HG03558 (cell line): ENCODE measurements at regions not wholly inside any gene's neighbourhood (a gene's known extent, or its start where the extent isn't known, plus 50 kb on each side); places are given as distances from the start of the nearest gene placed in this dataset.
A peak's percentile ranks its signal among the peaks of the same experiment; 100 is the strongest.

ENCODE experiments used
- ATAC-seq: cut with Tn5 transposase; IDR thresholded peaks from one replicate; pipeline ENCODE4 v1.9.1; 2021; ENCODE audit warnings: moderate number of reproducible peaks; ENCODE audit not compliant: unreplicated experiment; ENCODE audit errors: extremely low read depth

DNA sequence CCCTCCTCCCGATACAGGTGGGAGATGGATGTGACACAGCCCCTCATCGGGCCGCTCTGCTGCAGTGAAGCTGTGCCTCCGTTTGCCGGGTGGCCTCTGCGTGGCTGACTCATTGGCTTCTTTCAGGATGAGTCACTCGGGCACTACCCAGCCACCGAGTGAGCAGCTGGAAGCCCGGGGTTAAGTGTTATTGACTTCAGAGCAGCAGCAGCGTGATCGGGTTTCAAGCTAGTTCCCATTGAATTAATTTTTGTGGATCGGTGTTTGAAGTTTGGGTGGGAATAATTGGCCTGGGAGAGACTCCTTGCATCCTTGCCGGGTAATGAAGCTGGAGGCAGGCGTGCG lies 266.4 kb upstream of the IRX4 start:
- peak; percentile 56 for ATAC-seq

DNA sequence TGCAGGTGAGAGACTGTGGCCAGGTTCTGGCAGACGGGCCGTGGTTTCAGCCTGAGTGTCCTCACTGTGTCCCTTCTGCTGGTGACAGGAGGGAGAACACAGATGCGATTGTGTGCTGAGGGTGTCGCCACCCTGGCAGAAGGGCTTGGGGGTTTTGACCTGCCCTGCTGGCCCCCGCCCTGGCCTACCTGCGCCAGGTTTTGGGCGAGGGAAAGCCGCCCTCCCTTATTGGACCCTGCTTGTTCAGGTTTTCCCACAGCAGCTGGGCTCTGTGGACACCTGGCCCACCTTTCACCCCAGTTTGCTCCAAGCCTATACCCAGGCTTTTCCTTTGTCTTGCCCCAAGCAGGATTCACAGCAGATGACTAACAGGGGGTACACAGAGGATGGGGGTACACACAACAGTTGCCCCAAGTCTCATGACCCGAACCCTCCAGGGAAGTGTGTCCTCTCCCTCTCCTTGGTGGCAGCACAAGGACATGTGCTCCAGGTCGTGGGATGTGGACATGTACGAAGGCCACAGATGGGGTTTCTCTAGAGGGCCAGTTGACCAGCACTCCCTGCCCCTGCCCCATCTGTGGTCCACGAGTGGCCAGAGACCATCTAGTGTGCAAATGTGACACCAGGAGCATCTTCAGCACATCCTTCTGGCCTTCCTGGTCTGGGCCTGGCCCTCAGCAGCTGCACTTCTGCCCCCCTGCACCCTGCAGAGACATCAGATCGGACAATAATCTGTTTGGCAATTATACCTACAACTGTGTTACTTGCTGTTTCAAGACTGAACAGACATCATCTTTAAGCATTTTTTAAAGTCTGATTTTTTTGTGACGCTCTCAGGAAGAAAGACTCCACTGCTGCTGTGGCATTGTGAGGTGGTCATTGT lies 265.8 kb upstream of the IRX4 start:
- no peak for ATAC-seq

DNA sequence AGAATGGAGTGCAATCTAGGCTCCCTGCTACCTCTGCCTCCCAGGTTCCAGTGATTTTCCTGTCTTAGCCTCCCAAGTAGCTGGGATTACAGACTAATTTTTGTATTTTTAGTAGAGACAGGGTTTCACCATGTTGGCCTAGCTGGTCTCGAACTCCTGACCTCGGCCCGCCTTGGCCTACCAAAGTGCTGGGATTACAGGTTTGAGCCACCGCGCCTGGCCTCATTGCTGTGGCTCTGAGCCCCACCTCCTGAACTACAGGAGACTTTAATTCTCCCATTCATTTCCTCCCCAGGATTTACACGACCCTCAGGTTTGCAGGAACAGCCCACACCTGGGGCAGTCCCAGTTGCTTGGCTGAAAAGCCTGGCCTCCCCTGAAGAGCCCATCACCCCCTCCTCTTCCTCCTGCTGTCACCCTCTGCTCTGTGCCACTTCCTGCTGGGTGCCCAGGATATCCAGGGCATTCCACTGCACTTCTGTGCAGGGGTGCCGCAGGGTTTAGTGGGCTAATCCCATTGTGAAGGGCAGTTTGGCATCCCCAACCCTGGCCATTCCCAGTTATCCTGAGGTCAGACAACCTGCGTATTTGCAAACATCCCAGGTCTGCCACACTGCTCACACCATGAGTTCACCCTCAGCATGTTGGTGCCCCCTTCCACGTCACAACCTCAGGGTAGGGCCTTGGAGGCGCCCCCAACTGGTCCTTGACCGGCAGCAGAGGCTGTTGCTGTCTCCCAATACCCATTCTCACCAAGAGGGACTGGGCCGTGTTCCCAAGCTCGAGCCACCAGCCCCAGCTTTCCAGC lies 265.0 kb upstream of the IRX4 start:
- no peak for ATAC-seq

DNA sequence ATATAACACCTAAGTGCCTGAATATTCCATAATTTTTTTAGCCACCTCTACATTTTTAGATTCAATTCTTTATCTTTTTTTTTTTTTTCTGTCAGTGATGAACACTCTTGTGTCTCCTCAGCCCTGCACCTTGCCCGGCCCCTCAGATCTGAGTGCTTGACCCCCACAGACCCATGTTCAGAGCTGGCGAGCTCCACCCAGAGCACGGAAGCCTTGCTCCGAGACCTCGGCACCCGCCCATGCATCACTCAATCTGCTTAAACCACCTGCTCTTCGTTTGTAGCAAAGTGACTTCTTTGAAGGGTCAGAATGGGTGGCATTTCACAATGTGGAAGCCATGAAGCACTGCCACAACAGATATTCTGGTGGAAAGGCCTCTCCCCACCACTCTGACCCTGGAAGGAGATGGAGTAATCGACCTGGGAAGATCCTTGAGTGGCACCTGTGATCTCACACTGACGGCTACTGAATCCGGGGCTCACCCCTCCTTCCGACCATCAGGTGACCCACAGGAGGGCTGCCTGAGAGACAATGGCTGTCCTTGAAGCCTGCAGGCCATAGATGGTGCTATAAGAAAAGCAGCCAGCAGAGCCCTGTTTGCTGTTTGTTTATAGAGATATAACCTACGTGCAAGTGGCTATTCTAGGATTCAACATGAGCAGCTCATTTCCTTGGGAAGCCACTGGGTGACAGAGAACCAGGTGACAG lies 261.1 kb upstream of the IRX4 start:
- ATAC-seq, result no peak

DNA sequence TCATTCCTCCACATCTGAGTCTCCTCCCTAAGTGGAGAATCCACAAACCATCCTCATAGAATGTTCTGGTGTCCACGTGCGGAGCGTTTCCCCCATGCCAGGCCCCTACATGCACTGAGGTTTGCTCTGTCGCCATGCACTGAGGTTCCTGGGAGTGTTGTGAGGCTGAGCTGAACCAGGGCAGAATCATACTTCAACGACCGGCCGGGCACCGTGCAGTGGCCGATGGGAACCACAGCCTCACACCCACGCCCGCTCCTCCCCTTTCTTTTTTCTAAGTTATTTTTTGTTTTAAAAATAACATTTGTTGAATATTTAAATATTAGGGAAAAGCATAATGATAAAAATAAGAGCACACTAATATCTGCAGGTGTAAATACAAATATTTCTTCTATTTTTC lies 260.4 kb upstream of the IRX4 start:
- no peak for ATAC-seq

DNA sequence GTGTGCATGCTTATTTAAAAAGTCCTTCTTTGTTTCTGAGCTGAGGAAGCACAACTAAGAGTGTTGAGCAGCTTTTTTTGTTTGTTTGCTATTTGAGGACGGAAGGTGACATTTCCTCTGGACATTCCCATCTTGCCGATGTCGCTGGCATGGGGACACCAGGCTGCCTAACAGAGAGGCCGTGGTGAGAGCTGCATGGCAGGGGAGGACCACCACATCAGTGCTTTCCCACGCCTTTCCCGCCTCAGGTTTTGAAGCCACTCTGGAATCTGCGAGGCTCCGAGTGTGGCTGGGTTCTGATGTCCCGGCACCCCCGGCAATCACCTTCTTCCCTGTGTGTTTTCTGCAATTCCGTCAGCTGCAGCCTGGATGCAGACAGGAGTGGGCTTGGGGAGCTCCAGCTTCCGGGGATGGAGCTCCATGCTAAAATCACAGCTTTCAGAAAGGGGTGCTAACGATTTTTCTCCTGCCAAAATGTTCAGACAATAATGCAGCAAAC lies 259.8 kb upstream of the IRX4 start:
- no peak for ATAC-seq

DNA sequence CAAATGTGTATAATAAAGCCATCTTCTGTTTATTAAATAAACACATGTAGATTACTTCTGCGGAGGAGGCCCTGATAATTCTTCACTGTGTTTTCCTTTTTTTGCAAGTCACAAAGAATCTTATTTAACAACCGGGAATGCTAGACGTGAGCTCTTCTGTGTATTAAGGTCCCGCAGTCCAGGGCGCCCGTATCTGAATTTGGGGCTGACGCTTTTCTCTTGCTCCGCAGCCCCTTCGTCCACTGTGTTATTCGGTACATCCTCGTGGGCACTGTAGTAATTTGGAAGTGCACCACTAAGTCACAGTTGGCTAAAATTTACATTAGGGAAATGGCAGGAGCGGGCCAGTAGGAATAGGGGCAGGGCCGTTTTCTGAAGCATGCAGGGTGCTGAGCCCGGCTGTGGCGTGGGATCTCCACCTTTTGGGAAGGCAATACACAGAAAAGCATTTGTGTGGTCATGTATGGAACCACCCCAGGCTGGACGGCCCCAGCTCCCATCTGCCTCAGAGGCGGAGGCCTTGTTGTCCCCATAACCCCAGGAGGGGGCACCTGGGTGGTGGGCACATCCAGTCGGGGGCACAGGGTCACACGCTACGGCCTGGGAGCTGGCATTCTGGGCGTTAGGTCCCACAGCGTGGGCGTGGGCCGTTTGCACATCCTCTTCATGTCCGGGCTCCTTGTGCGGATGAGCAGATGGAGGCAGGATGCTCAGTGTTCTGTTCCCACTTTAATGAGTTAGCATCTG lies 258.7 kb upstream of the IRX4 start:
- no peak for ATAC-seq

DNA sequence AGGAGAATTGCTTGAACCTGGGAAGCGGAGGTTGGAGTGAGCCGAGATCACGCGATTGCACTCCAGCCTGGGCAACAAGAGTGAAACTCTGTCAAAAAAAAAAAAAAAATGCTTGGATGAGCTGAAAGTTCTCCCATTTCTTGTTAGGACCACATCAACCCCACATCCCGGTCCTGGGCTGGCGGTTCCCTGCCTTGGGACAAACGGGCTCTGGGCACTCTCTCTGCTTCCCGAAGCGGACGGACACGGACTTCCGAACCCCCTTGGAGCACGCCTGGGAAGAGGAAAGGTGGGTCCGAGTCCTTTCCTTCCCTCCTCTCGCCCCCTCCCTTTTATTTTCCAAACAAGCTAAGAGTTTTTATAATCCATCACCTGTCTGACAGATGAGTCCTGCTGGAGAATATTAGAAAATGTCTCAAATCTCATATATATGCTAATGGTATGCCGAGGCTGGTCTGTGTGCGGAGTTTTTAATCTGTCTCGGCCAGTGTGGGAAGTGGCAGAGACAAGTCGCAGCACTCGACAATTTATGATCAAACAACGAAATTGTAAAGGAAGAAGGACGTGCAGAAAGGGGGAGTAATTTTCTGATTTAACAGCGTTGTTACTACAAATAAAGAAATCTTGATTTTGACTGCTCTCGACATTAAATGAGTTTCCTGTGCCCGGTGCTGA lies 257.9 kb upstream of the IRX4 start:
- ATAC-seq, result no peak

DNA sequence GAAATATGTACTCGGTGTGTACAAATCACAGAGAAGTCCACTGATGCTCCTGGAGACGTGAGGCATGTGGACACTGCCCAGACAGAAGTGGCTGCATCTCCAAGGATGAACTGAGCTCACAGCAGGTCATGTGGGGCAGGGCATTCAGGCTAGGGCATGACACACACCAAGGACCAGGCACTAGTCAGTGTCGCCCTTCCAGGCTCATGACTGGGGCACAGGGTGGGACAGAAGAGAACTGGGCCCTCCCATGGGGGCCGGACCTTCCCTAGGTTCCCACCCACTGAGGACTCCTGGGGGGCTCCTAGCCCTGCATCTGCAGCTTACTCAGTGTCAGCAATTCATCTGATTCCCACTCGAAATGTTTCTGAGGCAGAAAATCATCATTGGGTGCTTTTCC lies 256.8 kb upstream of the IRX4 start:
- no peak for ATAC-seq

DNA sequence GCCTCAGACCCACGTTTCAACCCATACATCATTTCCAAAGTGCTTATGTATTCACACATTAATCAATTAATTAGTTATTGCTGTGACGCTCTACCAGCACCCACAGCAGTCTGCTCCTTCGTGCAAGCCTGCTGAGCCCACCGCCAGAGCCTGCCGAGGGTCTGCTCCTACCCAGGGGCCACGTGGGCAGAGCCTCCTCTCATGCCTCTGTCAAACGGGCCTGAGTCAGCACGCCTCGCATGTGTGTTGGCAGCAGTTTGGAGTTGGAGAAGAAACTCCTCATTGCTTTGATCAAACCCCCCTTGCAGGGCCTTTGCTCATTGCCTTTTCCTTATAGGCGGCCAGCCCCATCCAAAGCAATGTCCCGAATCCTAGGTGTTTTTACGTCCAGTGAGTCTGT lies 256.2 kb upstream of the IRX4 start:
- ATAC-seq, result no peak

DNA sequence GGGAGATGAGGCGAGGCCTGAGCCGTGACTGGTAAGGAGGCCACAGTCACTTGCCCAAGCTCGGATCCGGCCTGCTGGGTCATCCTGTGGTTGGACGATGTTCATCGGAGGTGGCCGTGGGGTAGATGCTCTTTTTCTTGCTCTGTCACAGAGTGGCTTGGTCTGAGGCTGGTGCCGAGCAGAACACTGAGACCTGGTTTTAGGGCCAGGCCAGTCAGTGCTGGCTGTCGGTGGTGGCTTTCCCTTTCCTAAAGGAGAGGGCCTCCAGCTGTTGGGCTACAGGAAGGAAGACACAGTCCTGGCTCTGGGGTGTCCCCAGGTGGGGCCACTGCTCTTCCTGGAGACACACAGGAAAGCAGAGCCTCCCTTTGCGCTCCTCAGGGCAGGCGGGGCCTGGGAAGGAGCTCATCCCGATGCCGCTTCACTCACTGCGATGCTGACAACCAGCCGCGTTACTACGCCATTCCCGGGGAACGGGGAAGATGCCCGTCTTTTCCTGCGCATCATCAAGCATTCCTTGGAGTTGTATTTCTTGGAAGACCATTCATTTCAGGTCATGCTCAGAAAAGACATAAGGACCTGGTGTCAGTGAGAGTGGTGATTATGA lies 254.8 kb upstream of the IRX4 start:
- no peak for ATAC-seq

DNA sequence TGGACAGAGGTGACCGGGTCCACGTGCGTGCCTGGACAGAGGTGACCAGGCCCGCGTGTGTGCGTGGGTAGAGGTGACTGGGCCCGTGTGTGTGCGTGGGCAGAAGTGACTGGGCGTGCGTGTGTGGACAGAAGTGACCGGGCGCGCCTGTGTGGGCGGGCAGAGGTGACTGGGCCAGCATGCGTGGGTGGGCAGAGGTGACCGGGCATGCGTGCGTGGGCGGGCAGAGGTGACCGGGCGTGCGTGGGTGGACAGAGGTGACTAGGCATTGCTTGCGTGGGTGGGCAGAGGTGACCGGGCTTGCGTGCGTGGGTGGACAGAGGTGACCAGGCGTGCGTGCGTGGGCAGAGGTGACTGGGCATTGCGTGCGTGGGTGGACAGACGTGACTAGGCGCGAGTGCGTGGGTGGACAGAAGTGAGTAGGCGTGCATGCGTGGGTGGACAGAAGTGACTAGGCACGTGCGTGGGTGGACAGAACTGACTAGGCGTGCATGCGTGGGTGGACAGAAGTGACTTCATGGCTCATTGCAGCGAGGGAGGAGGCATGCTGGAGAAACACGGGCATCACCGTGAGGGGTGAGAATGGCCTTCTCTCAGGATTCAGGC lies 254.1 kb upstream of the IRX4 start:
- ATAC-seq, result no peak

DNA sequence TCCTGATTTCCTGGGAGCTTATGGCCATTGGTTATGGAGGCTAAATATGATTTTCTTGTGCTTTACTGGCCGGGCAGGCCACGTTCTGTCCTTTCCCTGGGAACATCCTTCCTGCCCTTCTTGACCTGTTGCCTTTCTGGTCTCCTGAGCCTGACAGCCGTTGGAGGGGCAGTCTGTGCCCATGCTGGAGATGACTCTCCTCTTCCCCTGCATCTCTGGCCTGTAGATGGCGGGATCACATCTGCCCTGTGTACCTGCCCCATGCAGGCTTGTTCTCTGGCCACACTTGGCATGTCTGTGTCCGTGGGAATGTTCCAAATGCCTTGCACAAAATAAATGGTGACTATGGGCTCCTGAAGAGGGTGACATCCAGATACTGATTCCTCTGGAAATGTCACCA lies 253.1 kb upstream of the IRX4 start:
- no peak for ATAC-seq

DNA sequence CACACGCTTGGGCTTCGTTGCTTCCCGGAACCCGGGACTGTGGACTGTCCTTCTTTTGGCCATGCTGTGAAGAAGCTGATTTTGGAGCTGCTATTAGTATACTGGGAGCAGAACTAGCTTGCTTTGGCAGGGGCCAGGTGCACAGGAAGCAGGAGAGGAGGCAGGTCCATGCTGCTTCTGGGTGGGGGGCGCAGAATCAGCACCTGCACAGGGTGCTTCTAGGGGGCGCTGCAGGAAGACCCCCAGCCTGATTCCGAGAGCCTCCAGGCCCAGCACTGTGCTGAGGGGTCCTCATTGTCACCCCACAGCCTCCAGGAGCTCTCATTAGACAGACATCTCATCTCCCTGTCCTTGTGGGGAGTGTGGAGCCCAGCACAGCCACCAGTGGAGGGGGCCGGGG lies 252.6 kb upstream of the IRX4 start:
- no peak for ATAC-seq

DNA sequence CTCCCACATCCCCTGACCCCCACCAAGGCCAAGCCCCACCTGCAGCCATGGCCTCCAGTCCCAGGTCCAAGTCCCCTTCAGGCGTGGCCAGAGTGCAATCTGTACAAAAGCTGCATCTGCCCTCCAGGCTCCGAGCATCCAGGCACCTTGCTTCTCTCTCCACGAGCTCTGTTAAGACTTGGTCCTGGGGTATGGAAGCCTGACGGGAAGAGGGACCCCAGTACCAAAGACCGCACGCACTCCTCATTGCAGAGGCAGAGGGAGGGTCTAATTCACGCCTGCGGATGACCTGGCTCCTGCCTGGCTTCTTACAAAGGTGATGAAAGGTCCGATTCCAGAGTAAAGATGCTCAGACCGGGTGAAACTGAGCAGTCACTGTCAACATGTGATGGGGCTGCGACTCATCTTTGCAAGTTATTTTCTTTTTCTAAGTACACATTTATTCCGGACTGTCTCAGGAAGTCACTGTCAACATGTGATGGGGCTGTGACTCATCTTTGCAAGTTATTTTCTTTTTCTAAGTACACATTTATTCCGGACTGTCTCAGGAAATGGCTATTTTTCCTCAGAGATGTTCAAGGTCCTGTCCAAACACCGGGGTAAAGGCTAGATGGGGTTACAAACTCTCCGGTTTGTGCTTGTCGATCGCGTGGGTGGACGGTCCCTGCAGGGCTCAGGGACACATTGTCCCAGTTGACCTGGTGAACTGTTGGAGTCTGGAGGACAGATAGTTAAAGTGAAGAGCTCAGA lies 252.0 kb upstream of the IRX4 start:
- no peak for ATAC-seq

DNA sequence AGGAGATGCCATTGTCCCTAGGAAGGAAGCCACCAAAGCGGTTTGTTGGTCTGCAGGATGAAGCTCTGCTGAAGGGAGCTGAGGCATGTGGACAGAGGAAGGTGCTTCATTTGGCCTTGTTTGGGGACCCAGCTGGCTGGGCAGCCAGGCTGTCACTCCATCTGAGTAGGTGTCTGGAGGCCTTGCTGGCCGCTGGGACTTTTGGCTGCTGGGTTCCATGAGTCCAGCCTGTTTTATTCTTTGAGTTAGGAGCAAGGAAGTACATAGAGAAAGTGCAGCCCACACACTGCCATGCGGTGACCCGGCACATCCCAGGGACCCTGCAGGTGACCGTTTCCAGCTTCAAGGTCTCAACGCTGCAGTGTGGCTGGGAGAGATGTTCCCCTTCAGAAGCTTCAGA lies 251.2 kb upstream of the IRX4 start:
- ATAC-seq, result no peak

DNA sequence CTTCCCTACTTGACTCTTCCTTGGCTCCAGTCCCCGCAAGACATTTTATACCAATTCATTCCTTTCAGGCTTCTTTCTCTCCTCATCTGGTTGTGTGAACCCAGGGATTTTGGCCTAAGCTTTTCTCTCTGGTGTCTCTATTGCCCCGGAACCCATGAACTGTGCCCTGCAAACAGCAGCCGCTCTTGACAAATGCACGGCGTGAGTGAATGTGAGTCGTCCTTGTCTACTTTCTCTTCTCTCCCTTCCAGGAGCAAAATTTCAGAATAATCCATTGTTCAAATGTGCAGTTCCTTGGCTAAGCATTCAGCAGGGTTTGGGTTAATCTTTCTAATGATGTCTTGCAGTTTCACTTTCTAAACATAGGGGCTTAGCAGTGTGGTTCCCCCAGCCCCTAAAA lies 250.4 kb upstream of the IRX4 start:
- ATAC-seq, result no peak

DNA sequence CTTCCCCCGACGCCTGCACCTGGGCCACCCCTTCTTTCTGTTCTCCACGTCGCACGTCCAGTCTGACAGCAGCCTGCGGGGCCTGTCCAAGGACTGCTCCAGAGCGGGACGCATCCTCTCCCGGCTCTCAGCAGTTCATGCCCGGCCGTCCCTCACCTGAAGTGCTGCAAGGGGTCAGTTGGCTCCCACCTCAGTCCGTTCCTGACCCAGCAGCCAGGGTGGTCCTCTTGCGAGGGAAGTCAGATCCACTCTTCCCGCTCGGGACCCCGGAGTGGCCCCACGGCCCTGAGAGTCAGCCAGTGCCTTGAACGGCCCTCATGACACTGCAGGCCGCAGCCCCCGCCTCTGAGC lies 249.7 kb upstream of the IRX4 start:
- no peak for ATAC-seq
